ENCODE measurements at regions not wholly inside any gene's neighbourhood (a gene's known extent, or its start where the extent isn't known, plus 50 kb on each side); places are given as distances from the start of the nearest gene placed in this dataset.

DNA sequence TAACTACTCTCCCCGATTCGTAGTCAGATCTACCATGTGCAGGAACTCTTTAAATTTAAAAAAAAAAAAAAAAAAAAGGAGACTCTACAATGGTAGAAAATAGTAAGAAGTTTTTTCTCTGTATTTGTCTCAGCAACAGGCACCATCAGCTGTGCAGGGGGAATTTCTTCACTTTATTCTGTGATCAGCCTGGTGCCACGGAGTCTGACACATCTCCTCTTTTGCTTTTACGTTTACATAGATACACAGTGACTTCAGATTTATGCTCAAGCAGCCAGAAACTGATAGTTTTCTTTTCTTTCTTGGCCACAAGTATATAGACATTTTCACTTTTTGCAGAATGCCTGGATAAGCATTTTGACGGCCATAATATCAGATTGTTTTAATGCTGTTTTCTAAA, 190.6 kb upstream of the AKR1E2 start:
- Histone ChIP-seq H3K9me3 (ENCODE audit: control insufficient read depth, insufficient read depth, low read length) (no peaks in the 10 kb centered on the region), H3K27me3 (ENCODE audit: control insufficient read depth, insufficient read depth, low read length) (peaks cover 2% of the 10 kb centered on the region), H3K4me3 (ENCODE audit: low read length) (no peak overlapping the region), H3K36me3 (ENCODE audit: control insufficient read depth, insufficient read depth, low read length) (no peaks in the 10 kb centered on the region), H3K4me1 (ENCODE audit: control insufficient read depth, insufficient read depth, low read length) (no peaks in the 10 kb centered on the region), H3K27ac (ENCODE audit: low read length) (no peak overlapping the region)
- no peak for ATAC-seq
- TF ChIP-seq, protein P1, sequence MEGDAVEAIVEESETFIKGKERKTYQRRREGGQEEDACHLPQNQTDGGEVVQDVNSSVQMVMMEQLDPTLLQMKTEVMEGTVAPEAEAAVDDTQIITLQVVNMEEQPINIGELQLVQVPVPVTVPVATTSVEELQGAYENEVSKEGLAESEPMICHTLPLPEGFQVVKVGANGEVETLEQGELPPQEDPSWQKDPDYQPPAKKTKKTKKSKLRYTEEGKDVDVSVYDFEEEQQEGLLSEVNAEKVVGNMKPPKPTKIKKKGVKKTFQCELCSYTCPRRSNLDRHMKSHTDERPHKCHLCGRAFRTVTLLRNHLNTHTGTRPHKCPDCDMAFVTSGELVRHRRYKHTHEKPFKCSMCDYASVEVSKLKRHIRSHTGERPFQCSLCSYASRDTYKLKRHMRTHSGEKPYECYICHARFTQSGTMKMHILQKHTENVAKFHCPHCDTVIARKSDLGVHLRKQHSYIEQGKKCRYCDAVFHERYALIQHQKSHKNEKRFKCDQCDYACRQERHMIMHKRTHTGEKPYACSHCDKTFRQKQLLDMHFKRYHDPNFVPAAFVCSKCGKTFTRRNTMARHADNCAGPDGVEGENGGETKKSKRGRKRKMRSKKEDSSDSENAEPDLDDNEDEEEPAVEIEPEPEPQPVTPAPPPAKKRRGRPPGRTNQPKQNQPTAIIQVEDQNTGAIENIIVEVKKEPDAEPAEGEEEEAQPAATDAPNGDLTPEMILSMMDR (IDR thresholded peaks at IDR 0.05), result no peak
- Mint-ChIP-seq H3K36me3 (no peaks in the 10 kb centered on the region), H3K4me1 (no peaks in the 10 kb centered on the region), H3K27me3 (ENCODE audit: low read depth in 2 of 2) (peaks cover 10 to 11% of the 10 kb centered on the region in 2 donors), H3K4me3 (no peak overlapping the region), H3K27ac (no peak overlapping the region), H3K9me3 (no peaks in the 10 kb centered on the region)
- no peak for DNase-seq
- WGBS (ENCODE audit: insufficient coverage), result 83% methylated on average over 2 of the region's 5 CpGs
- intact Hi-C loops (cut with micrococcal nuclease), result no loop called here

DNA sequence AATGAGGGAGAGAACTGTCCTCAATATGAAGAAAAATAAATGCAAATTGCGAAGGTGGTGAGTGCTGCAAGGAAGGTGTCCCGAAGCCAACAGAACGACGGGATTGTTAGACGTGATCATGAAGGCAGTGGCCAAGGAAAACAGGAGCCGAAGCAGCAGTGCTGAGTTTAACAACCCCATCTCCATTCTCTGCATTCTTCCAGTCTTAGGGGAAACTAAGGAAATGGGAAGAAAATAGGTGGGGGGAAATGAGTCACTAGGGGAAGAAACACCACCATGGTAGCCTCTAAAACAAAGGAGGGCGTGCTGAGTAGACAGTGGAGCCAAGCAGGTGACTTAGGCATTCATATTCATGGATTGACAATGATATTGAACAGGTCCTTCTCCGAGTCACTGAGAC, 192.2 kb upstream of the AKR1E2 start:
- Histone ChIP-seq H3K36me3 (ENCODE audit: control insufficient read depth, insufficient read depth, low read length) (no peaks in the 10 kb centered on the region), H3K9me3 (ENCODE audit: control insufficient read depth, insufficient read depth, low read length) (no peaks in the 10 kb centered on the region), H3K27ac (ENCODE audit: low read length) (no peak overlapping the region), H3K4me1 (ENCODE audit: control insufficient read depth, insufficient read depth, low read length) (no peaks in the 10 kb centered on the region), H3K27me3 (ENCODE audit: control insufficient read depth, insufficient read depth, low read length) (peaks cover 2% of the 10 kb centered on the region), H3K4me3 (ENCODE audit: low read length) (no peak overlapping the region)
- H3K27ac Mint-ChIP-seq, result no peak overlapping the region
- H3K4me1 Mint-ChIP-seq, result no peaks in the 10 kb centered on the region
- H3K36me3 Mint-ChIP-seq, result no peaks in the 10 kb centered on the region
- peaks cover 8 to 10% of the 10 kb centered on the region in 2 donors for H3K27me3 Mint-ChIP-seq (ENCODE audit: low read depth in 2 of 2)
- no peaks in the 10 kb centered on the region for H3K9me3 Mint-ChIP-seq
- DNase-seq (no peak), ATAC-seq (no peak)
- 79% methylated on average over 8 of the region's 8 CpGs for WGBS (ENCODE audit: insufficient coverage)
- intact Hi-C loops (cut with micrococcal nuclease), result no loop called here
- no peak overlapping the region for H3K4me3 Mint-ChIP-seq
- TF ChIP-seq, protein P1 (IDR thresholded peaks at IDR 0.05), result no peak

DNA sequence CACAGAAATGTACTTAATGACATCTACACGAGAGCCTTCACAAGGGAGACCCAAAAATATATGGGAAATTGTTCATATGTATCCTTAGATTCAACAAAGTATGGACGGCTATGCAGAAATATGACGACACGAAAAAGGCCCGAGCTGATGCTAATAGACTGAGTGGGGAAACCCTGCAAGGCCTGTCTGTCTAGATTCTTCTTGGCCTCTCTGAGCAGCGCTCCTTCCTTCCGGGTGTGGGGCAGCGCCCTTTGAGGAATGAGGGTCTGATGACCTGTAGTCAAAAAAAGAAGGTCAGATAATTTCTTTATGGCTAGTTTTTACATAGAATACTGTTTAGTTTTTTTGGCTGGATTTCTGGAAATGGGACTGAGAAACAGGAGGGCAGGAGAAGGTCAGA, 192.8 kb upstream of the AKR1E2 start:
- no peak overlapping the region for H3K27ac ChIP-seq (ENCODE audit: low read length)
- Mint-ChIP-seq H3K27me3 (ENCODE audit: low read depth in 2 of 2) (peaks cover 8 to 10% of the 10 kb centered on the region in 2 donors), H3K9me3 (no peaks in the 10 kb centered on the region), H3K27ac (no peak overlapping the region), H3K36me3 (no peaks in the 10 kb centered on the region), H3K4me3 (no peak overlapping the region), H3K4me1 (no peaks in the 10 kb centered on the region)
- H3K4me3 ChIP-seq (ENCODE audit: low read length), result no peak overlapping the region
- DNase-seq (no peak), ATAC-seq (no peak)
- H3K36me3 ChIP-seq (ENCODE audit: control insufficient read depth, insufficient read depth, low read length), result no peaks in the 10 kb centered on the region
- no peaks in the 10 kb centered on the region for H3K9me3 ChIP-seq (ENCODE audit: control insufficient read depth, insufficient read depth, low read length)
- intact Hi-C loops (cut with micrococcal nuclease), result no loop called here
- WGBS (ENCODE audit: insufficient coverage), result 92% methylated on average over 8 of the region's 8 CpGs
- peaks cover 2% of the 10 kb centered on the region for H3K27me3 ChIP-seq (ENCODE audit: control insufficient read depth, insufficient read depth, low read length)
- TF ChIP-seq, protein P1 (IDR thresholded peaks at IDR 0.05), result no peak
- H3K4me1 ChIP-seq (ENCODE audit: control insufficient read depth, insufficient read depth, low read length), result no peaks in the 10 kb centered on the region

DNA sequence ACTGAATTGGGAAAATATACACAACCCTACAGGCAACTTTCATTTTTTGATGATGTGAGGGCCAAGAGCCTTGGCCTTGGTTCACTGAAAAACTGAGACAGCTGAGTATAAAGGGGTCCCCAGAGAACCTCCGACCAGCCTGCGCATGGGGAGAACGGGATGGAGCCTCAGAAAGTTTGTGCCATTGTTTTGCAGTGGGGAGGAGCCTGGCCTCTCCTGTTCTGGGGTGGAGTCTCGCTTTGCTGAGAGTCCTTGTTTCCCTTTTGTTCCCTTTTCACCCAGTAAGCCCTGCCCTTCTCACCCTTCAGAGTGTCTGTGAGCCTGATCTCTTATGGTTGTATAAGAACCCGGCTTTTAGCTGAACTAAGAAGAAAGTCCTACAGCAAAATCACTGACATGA, 193.2 kb upstream of the AKR1E2 start:
- Mint-ChIP-seq H3K4me1 (no peaks in the 10 kb centered on the region), H3K4me3 (no peak overlapping the region), H3K36me3 (no peaks in the 10 kb centered on the region), H3K9me3 (no peaks in the 10 kb centered on the region), H3K27ac (no peak overlapping the region), H3K27me3 (ENCODE audit: low read depth in 2 of 2) (peaks cover 8 to 10% of the 10 kb centered on the region in 2 donors)
- no peaks in the 10 kb centered on the region for H3K9me3 ChIP-seq (ENCODE audit: control insufficient read depth, insufficient read depth, low read length)
- no peak for ATAC-seq
- no peak for DNase-seq
- no peaks in the 10 kb centered on the region for H3K36me3 ChIP-seq (ENCODE audit: control insufficient read depth, insufficient read depth, low read length)
- no peaks in the 10 kb centered on the region for H3K4me1 ChIP-seq (ENCODE audit: control insufficient read depth, insufficient read depth, low read length)
- H3K27ac ChIP-seq (ENCODE audit: low read length), result no peak overlapping the region
- H3K4me3 ChIP-seq (ENCODE audit: low read length), result no peak overlapping the region
- TF ChIP-seq, protein P1 (IDR thresholded peaks at IDR 0.05), result no peak
- 95% methylated on average over 5 of the region's 5 CpGs for WGBS (ENCODE audit: insufficient coverage)
- H3K27me3 ChIP-seq (ENCODE audit: control insufficient read depth, insufficient read depth, low read length), result peaks cover 2% of the 10 kb centered on the region
- intact Hi-C loops (cut with micrococcal nuclease), result no loop called here

All from natural killer cell (primary cell).